IPS DF 4.7 (cell line): ENCODE measurements at regions not wholly inside any gene's neighbourhood (a gene's known extent, or its start where the extent isn't known, plus 50 kb on each side); places are given as distances from the start of the nearest gene placed in this dataset.
"Not testable (repeated sequence)": the region's sequence is repeated elsewhere in the genome, so short reads cannot be mapped to it uniquely, and the experiment has no call there.

Experiments
- DNase-seq: peaks from one replicate; pipeline ENCODE4 v3.0.0-alpha.2; 2013; ENCODE audit warnings: low spot score; ENCODE audit errors: extremely low read depth

DNA sequence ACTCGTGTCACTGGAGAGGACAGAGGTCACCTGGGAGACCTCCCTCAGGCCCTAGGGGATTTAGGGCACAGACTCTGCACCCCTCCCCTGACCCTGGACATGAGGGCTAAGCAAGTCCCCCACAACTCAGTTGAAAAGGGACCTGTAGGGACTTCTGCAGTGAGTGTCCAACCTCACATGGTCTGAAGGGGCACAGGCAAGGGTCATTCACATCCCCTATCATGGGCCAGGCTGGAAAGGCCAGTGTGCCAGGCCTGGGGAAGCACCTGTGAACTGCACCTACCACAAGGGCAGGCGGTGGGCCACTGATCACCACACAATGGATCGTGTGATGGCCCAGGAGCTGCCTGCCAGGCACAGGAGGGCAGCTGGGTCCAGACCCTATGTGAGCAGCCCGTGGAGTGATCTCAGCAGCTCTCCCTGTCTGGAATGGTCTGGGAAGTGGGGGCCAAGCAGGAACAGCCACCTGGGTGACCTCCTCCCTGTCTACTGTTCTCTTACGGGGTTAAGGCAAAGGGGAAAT, 1502.6 kb upstream of the TPTE start:
- not testable (repeated sequence) for DNase-seq

DNA sequence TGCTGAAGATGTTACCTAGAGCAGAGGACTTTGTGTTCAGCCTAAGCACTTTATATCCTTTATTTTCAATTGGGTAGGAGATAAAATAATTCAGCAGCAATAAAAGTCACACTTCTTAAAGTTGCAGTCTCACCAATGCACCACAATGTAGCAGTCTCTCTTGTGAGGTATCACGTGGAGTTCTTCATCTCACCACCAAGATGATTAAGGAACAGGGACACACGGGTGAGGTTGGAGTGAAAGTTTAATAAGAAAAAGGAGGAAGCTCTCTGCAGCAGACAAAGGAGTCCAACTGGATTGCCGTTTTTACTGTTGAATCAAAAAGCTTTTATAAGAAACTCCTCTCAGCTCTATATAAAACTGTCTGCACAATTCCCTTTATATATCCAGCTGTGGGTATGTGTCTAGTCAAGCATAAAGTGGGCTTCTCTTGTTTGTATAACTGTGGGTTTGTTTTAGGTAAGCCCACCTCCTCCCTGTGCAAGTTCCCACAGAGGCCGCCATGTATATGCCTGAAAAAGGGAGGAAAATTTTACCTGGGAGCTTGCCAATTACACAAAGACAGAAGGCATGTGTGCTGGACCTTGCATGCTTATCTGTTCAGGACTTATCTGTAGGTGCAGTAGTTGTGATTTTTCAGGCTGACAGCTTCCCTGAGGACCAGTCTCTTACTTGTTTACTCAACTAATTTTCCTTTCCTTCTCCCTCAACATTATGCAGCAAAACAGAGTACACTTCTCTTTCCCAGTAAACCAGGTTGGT, 1497.2 kb upstream of the TPTE start:
- not testable (repeated sequence) for DNase-seq

DNA sequence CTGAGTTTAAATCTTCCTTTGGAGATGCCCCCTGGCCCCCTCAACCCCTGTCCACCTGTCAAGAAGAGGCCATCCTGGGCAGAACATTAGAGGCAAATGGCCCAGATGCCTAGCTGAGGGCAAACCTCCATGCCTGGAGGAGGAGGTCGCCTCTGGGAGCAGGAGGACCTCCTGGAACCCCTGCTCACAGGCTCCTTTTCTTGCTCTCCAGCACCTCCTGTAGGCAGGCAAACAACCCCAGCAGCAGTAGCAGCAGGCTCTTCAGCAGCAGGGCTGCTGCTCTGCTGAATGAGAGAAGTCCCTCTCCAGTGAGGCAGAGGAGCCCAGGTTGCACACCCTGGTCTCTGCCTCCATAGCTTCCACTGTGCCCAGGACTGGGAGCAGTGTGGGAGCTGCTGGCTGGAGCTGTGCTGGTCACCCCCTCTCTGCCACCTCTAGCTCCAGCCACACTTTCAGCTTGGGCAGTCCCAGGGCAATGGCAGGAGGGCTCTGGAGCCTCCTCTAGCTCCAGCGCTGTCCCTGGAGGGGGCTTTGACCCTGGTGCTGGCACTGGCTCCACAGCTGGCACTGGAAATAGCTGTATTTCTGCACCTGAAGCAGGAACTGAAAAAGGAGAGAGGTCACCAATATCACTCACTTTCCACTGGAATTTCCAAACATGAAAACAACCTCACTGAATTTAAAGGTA, 1494.5 kb upstream of the TPTE start:
- DNase-seq = not testable (repeated sequence)

DNA sequence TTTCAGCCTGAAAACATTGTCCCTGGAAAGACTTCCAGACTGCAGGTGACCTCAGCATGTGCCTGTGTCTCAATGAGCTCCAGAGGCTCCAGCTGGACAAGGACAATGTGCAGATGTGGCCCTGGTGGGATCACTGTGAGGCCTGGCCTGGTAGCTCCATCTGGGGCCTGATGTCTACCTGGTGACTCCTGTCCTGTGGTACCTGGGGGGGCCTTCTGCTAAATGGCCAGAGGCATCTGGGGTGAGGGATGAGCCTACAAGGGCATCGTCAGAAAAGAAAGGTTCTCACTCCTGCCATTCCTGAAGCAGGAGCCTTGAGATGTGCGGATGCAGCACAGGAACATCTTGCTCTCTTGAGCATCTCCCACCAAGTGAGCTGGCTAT, 1494.0 kb upstream of the TPTE start:
- not testable (repeated sequence) for DNase-seq

DNA sequence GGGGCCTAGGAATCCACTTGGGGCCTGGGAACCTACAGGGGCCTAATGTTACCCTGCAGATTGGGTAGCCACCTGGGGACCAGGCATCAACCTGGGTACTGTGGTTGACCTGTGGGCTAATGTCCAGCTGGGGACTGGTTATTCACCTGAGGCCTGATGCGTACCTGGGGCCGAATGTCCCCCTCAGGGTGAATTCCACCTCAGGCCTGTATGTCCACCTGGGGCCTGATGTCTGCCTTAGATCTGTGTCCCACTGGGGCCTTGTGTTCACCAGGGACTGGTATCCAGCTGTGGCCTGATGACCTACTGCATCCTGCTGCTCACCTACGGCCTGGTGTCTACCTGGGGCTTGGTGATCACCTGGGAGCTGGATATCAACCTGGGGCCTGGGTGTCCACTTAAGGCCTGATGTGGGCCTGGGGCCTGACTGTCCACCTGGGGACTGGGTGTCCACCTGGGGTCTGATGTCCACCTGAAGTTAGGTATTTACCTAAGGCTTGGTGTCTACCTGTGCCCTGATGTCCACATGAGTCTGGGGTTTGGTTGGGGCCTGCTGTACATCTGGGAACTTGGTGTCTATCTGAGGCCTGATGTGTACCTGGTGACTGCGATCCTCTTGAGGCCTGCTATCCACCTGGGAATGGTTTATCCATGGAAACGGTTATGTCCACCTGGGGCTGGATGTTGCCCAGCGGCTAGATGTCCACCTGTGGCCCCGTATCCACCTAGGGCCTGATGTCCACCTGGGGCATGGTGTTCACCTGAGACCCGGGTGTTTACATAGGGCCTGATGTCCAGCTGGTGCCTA, 1492.6 kb upstream of the TPTE start:
- not testable (repeated sequence) for DNase-seq

DNA sequence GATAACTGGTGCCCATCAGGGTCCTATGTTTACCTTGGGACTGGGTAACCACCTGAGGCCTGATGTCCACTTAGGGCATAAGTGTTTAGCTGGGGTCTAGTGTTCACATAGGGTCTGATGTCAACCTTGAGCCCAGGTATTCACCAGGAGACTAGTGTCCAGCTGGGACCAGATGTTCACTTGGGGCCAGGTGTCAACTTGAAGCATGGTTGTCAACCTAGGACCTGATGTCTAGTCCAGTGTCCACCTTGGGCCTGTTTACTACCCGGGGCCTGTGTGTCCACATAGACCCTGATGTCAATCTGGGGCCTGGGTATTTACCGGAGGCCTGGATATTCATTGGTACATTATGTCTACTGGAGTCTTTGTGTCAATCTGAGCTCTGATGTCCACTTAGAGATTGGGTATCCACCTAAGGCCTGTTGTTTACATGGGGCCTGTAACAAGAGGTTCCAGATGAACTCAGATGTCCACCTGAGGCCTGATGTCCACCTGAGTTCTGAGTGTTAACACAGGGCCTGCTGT, 1491.2 kb upstream of the TPTE start:
- not testable (repeated sequence) for DNase-seq

DNA sequence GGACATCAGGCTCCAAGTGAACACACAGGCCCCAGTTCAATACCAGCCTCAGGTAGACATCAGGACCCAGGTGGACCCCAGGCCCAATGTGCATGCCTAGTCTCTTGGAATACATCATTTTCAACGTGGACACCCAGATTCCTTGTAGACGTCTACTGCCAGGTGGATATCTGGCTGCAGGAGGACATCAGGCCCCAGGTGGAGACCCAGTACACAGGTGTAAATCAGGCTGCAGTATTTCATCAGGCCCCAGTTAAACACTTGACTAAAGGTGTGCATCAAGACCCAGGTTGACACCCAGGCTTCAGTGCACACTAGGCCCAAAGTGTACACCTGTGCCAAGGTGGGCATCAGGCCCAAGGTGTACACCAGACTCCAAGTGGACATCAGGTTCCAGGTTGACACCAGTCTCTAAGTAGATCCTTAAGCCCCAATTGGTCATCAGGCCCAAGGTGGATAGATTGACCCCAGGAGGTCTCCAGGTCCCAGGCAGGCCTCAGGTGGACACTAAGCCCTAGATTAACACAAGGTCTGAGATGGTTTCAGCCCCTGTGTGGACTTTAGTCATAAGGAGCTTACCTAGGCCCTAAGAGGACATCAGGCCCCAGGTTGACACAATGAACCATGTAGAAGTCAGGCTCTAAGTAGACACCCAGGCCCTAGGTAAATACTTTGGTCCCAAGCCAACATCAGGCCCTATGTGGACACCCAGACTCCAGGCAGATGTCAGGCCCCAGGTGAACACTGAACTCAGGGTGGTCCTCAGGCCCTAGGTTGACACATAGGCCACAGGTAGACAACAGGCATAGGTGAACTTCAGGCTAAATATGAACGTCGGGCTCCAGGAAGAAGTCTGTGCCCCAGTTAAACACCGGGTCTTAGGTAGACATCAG, 1489.7 kb upstream of the TPTE start:
- not testable (repeated sequence) for DNase-seq

DNA sequence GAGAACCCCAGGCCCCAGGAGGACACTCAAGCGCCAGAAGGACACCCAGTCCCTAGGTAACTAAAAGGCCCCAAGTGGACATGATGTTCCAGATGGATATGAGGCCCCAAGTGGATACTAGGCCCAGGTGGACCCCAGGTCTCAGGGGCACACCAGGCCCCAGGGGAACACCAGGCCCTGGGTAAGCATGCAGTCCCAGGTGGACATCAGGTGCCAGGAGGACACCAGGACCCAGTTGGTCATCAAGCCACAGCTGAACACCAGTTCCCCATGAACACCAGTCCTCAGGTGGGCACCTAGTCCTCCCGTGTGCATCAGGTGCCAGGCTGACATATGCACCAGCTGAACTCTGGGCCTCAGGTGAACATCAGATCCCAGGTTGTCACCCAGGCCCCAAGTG, 1488.8 kb upstream of the TPTE start:
- DNase-seq = not testable (repeated sequence)

DNA sequence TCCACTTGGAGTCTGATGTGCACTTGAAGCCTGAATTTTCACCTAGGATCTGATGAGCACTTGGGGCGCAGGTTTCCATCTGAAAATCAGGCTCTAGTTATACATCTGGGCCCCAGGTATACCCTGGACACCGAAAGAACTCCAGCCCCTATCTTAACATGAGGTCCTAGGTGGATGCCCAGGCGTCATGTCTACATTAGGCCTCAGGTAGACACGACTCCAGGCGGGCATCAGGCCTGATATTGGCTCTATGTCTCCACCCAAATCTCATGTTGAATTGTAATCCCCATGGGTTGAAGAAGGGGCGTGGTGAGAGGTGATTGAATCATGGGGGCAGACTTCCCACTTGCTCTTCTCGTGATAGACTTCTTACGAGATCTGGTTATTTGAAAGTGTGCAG, 1488.1 kb upstream of the TPTE start:
- not testable (repeated sequence) for DNase-seq

DNA sequence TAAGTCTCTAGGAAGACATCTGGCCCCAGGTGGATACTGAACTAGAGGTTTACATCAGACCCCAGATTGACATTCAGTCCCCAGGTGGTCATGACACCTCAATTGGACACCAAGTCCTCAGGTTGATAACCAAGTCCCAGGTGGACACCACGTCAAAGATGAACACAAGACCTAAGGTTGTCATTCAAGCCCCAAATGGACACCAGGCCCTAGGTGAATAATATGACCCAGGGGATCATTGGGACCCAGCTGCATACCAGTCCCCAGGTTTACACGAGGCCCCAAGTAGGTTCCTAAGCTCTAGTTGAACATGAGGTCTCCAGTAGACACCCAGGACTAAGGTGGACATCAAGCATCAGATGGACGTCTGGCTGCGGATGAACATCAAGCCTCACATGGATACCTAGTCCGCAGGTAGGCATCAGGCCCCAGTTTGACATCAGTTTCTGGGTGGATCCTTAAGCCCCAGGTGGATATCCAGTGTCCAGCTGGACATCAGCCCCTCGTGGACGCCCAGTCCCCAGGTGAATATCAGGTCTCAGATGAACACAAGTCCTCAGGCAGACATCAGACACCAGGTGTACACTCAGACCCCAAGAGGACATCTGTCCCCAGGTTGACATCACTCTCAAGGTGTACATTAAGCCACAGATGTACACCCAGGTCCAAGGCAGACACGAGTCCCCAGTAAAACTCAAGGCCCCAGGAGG, 1486.7 kb upstream of the TPTE start:
- not testable (repeated sequence) for DNase-seq

DNA sequence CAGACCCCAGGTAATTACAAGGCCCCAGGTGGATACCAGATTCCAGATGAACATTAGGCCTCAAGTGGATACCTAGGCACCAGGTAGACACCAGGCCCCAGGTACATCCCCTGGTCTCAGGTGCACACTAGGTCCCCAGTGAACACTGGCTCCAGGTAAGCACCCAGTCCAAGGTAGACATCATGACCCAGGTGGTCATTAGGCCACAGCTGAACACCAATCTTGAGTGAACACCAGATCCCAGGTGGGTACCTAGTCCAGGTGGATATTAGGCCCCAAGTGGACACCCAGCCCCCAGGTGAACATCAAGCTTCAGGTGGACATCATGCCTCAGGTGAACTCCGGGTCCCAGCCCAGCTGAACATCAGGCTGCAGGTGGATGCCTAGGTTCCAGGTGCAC, 1486.2 kb upstream of the TPTE start:
- not testable (repeated sequence) for DNase-seq

DNA sequence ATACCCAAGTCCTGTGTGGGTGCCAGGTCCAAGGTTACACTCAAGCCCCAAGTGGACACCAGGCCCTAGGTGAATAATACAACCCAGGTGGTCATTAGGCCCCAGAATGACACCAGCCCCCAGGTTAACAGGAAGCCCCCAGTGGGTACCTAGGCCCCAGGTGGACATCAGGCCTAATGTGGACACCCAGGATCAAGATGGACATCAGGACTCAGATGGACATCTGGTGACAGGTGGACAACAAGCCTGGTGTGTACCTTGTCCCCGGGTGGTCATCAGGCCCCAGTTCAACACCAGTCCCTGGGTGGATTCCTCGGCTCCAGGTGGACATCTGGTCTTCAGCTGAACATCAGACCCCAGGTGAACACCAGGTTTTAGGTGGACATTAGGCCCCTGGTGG, 1485.4 kb upstream of the TPTE start:
- not testable (repeated sequence) for DNase-seq

DNA sequence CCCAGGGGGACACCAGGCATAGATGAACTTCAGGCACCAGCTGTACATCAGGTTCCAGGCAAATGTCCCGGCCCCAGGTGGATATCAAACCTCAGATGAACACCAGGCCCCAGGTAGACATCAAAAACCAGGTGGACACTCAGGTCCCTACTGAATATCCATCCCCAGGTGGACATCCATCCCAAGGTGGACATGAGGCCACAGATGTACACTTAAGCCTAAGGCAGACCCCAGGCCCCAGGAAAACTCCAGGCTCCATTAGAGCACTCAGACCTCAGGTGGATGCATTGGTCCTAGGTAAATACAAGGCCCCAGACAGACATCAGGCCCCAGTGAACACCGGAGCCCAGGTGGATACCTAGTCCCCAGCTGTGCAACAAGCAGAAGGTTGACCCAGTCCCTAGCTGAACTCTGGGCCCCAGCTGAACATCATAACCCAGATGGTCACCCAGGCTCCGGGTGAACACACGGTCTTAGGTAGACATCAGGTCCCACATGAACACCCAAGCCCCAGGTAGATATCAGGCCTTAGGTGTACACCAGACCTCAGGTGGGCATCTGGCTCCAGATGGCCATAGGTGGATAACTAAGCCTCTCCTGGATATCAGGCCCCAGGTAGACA, 1484.3 kb upstream of the TPTE start:
- not testable (repeated sequence) for DNase-seq

DNA sequence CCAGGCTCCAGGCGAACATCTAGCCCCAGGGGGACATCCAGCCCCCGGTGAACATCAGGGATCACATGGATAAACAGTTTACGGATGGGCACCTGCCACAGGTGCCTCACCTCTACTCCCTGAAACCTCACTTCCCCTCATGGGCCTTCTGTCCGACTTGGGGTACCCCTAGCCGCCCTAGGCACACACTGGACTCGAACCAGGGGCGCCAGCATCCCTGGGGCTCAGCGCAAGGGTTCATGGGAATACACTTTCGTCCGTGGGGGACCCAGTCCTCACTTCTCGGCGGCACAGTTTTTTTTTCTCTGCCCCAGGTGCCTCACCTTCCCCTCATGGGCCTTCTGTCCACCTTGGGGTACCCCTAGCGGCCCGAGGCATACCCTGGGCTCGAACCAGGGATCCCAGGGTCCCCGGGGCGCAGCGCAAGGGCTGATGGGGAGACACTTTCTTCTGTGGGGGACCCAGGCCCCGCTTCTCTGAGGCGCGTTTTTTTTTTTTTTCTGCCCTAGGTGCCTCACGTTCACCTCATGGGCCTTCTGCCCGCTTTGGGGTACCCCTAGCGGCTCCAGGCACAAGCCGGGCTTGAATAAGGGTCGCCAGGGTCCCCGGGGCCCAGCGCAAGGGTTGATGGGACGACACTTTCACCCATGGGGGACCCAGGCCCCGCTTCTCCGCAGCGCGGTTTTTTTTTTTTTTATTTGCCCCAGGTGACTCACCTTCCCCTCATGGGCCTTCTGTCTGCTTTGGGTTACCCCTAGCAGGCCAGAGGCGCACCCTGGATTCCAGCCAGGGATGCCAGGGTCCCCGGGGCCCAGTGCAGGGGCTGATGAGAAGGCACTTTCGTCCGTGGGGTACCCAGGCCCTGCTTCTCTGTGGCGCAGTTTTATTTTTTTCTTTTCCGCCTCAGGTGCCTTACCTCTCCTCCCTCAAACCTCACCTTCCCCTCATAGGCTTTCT, 1483.5 kb upstream of the TPTE start:
- not testable (repeated sequence) for DNase-seq

DNA sequence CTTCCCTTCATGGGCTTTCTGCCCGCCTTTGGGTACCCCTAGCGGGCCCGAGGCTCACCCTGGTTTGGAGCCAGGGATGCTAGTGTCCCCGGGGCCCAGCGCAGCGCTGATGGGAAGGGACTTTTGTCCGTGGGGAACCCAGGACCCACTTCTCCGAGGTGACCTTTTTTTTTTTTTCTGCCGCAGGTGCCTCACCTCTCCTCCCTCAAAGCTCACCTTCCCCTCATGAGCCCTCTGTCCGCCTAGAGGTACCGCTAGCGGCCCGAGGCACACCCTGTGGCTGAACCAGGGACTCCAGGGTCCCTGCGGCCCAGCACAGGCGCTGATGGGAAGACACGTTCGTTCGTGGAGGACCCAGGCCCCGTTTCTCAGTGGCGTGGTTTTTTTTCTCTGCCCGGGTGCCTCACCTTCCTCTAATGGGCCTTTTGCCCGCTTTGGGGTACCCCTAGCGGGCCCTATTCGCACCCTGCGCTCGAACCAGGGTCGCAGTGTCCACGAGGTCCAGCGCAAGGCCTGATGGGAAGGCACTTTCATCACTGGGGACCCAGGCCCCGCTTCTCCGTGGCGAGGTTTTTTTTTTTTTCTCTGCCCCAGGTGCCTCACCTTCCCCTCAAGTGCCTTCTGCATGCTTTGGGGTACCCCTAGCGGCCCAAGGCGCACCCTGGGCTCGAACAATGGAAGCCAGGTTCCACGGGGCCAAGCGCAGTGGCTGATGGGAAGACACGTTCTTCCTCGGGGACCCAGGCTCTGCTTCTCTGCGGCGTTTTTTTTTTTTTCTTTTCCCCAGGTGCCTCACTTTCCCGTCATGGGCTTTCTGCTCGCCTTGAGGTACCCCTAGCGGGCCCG, 1481.6 kb upstream of the TPTE start:
- not testable (repeated sequence) for DNase-seq

DNA sequence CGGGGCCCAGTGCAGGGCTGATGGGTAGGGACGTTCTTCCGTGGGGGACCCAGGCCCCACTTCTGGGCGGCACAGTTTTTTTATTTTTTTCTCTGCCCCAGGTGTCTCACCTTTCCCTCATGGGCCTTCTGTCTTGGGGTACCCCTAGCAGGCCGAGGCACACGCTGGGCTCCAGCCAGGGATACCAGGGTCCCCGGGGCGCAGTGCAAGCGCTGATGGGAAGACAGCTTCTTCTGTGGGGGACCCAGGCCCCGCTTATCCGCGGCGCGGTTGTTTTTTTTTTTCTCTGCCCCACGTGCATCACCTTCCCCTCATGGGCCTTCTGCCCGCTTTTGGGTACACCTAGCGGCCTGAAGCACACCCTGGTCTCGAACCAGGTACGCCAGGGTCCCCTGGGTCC, 1481.0 kb upstream of the TPTE start:
- not testable (repeated sequence) for DNase-seq
